ENCODE measurements at regions not wholly inside any gene's neighbourhood (a gene's known extent, or its start where the extent isn't known, plus 50 kb on each side); places are given as distances from the start of the nearest gene placed in this dataset.

DNA sequence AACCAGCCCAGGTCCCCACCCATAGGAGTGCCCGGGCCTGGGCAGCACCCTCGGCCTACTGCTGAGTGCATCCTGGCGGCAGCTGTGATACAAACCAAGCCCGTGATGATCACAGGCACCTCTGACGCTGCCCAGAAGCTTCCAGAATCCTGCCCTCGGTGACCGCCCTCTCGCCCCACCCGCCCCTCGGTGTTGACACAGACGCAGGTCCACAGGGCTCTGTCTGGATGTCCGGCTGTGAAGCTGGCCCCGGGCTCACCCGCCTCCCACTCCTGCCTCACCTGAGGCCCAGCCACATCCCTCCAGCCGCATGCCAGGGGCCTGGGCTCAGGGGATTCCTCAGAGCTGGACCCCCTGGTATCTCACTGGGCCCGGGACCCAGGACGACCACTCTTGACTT lies 191.0 kb downstream of the BRD1 start:
- TF ChIP-seq EZH2 (IDR thresholded peaks at IDR 0.05), result no peak
- no peak for TF ChIP-seq POLR2AphosphoS5 (IDR thresholded peaks at IDR 0.05; ENCODE audit: borderline replicate concordance, low read depth, low read length)
